ENCODE measurements at regions not wholly inside any gene's neighbourhood (a gene's known extent, or its start where the extent isn't known, plus 50 kb on each side); places are given as distances from the start of the nearest gene placed in this dataset.

GRCh38 chr17:71464241-71464640 lies 656.6 kb upstream of the SOX9 start:
- FAIRE-seq, result no peak
- Histone ChIP-seq H3K9me3 (replicated peaks; ENCODE audit: control insufficient read depth, insufficient read depth, low read length) (peaks cover 4% of the 10 kb centered on the region), H3K9ac (replicated peaks; ENCODE audit: extremely low read depth, insufficient read depth, low read length) (no peak overlapping the region), H3K36me3 (ENCODE audit: control insufficient read depth in 2 of 2, extremely low read depth in 1 of 2, insufficient read depth in 2 of 2, low read length in 2 of 2) (no peaks in the 10 kb centered on the region), H2AFZ (ENCODE audit: low read depth, low read length) (no peak overlapping the region), H3K4me3 (replicated peaks in 1 of 3; ENCODE audit: insufficient read depth in 1 of 3, low read depth in 1 of 3, low read length in 3 of 3) (no peak overlapping the region), H3K4me1 (ENCODE audit: control insufficient read depth, extremely low read depth, insufficient read depth, low read length) (no peaks in the 10 kb centered on the region), H4K20me1 (replicated peaks; ENCODE audit: control insufficient read depth, extremely low read depth, insufficient read depth, low read length) (no peaks in the 10 kb centered on the region), H3K79me2 (ENCODE audit: control insufficient read depth, insufficient read depth, low read length) (no peaks in the 10 kb centered on the region), H3K27me3 (ENCODE audit: control insufficient read depth in 2 of 2, insufficient read depth in 2 of 2, low read length in 2 of 2) (no peaks in the 10 kb centered on the region), H3K27ac (ENCODE audit: insufficient read depth, low read depth, low read length) (no peak overlapping the region), H3K9me1 (replicated peaks; ENCODE audit: control insufficient read depth, extremely low read depth, insufficient read depth, low read length) (no peaks in the 10 kb centered on the region), H3K4me2 (ENCODE audit: insufficient read depth, low read length) (no peak overlapping the region)
- no TSS peak for BruUV-seq (replicated peaks)
- ChIA-PET POLR2A (no interaction called here), CTCF (no interaction called here)
- intact Hi-C loops (cut with micrococcal nuclease) (no loop called here), dilution Hi-C loops (cut with MboI; ENCODE audit: extremely low pct_ligation_motif_present, low sequenced_read_pairs) (no loop called here)
- DNase-seq (ENCODE audit: low read depth, low spot score), result no peak
- TF ChIP-seq FOS (IDR thresholded peaks at IDR 0.05; ENCODE audit: borderline replicate concordance, insufficient read depth, low read length) (no peak), EZH2 (IDR thresholded peaks at IDR 0.05; ENCODE audit: borderline replicate concordance, low read depth, low read length, severe bottlenecking) (no peak), POLR2AphosphoS5 (IDR thresholded peaks at IDR 0.05; ENCODE audit: insufficient read depth, low read depth, low read length) (no peak), JUN (IDR thresholded peaks at IDR 0.05; ENCODE audit: borderline replicate concordance, insufficient read depth, insufficient read length, low read depth) (no peak), POLR2A (IDR thresholded peaks at IDR 0.05; ENCODE audit: low read depth, low read length) (no peak), MAX (IDR thresholded peaks at IDR 0.05; ENCODE audit: insufficient read depth, insufficient read length) (no peak), CTCF (IDR thresholded peaks at IDR 0.05; ENCODE audit: extremely low read depth in 1 of 2, insufficient read depth in 1 of 2, low read depth in 1 of 2, low read length in 2 of 2) (no peak)

Data from endothelial cell of umbilical vein (primary cell).